ENCODE measurements at regions not wholly inside any gene's neighbourhood (a gene's known extent, or its start where the extent isn't known, plus 50 kb on each side); places are given as distances from the start of the nearest gene placed in this dataset.

GRCh38 chr1:60813071-60813470, 269.3 kb upstream of the NFIA start:
- ChIA-PET POLR2A (ENCODE audit: partially characterized antibody) (no interaction called here), CTCF (ENCODE audit: partially characterized antibody) (interaction anchor here (0.9 kb wide), 1 partner anchor 47 kb away, joined by 3 read pairs; no protein-coding TSS in a partner anchor)
- FAIRE-seq (no peak), DNase-seq (ENCODE audit: low read depth in 1 of 2, low spot score in 2 of 2) (no peak)
- Histone ChIP-seq H2BK12ac (ENCODE audit: low read depth, low read length) (no peak overlapping the region), H3K14ac (ENCODE audit: insufficient read length) (no peak overlapping the region), H4K5ac (ENCODE audit: insufficient read length, low read depth, low read length) (no peak overlapping the region), H2BK5ac (ENCODE audit: low read depth, low read length) (no peak overlapping the region), H3K23me2 (ENCODE audit: low read depth, low read length) (no peaks in the 10 kb centered on the region), H2BK120ac (replicated peaks; ENCODE audit: low read depth, low read length) (no peak overlapping the region), H2AK5ac (ENCODE audit: low read depth, low read length) (no peak overlapping the region), H3K56ac (replicated peaks; ENCODE audit: insufficient read length, low read depth, low read length) (no peak overlapping the region), H3K9ac (replicated peaks in 1 of 4; ENCODE audit: extremely low read depth in 1 of 4, low read depth in 3 of 4, low read length in 3 of 4) (no peak overlapping the region), H4K8ac (ENCODE audit: extremely low read depth, insufficient read depth, low read length) (no peak overlapping the region), H2BK15ac (ENCODE audit: low read length) (no peak overlapping the region), H3K4ac (replicated peaks; ENCODE audit: insufficient read length, low read depth, low read length) (no peak overlapping the region), H3K18ac (ENCODE audit: extremely low read depth, low read length) (no peak overlapping the region), H3K4me2 (ENCODE audit: insufficient read depth in 1 of 2, low read depth in 2 of 2, low read length in 2 of 2) (no peak overlapping the region), H3K4me1 (replicated peaks in 1 of 4; ENCODE audit: control insufficient read depth in 3 of 4, insufficient read depth in 4 of 4, low read length in 3 of 4) (no peaks in the 10 kb centered on the region), H3K79me2 (ENCODE audit: control insufficient read depth in 1 of 2, insufficient read depth in 2 of 2, low read length in 2 of 2) (no peaks in the 10 kb centered on the region), H3K79me1 (ENCODE audit: low read depth, low read length) (no peaks in the 10 kb centered on the region), H2BK20ac (ENCODE audit: low read length) (no peak overlapping the region), H3K9me3 (ENCODE audit: insufficient read depth in 2 of 2, low read depth in 1 of 2, low read length in 1 of 2) (no peaks in the 10 kb centered on the region), H3K36me3 (ENCODE audit: control insufficient read depth in 2 of 4, insufficient read depth in 4 of 4, low read length in 3 of 4) (no peaks in the 10 kb centered on the region), H3K4me3 (ENCODE audit: extremely low read depth in 1 of 4, insufficient read depth in 2 of 4, low read depth in 3 of 4, low read length in 4 of 4) (no peak overlapping the region), H4K91ac (replicated peaks; ENCODE audit: insufficient read length, low read length) (no peak overlapping the region), H4K20me1 (replicated peaks in 1 of 2; ENCODE audit: control insufficient read depth in 1 of 2, insufficient read depth in 2 of 2, low read length in 2 of 2) (no peaks in the 10 kb centered on the region), H3K27me3 (replicated peaks in 1 of 4; ENCODE audit: control insufficient read depth in 3 of 4, extremely low read depth in 1 of 4, insufficient read depth in 3 of 4, low read length in 3 of 4) (no peaks in the 10 kb centered on the region), H3K27ac (ENCODE audit: low read depth, low read length) (no peak overlapping the region), H3K23ac (ENCODE audit: insufficient read length) (no peak overlapping the region), H2AFZ (ENCODE audit: low read length) (no peak overlapping the region)
- 92% methylated on average over 3 of the region's 3 CpGs; no CpG with 5 or more reads in 1 of the 2 experiments for WGBS, 2 experiments (ENCODE audit: extremely low coverage in 1 of 2, insufficient coverage in 1 of 2, insufficient read length in 1 of 2, insufficient replicate concordance in 2 of 2, low coverage in 1 of 2, low lambda C conversion rate in 2 of 2, missing lambda C conversion rate in 1 of 2)
- TF ChIP-seq EP300 (IDR thresholded peaks at IDR 0.05; ENCODE audit: borderline replicate concordance in 1 of 2, low read depth in 2 of 2, low read length in 2 of 2) (no peak), KDM1A (IDR thresholded peaks at IDR 0.05; ENCODE audit: borderline replicate concordance, low read length) (no peak), RAD21 (IDR thresholded peaks at IDR 0.05 in 1 of 2, conservative IDR thresholded peaks at IDR 0.05 in 1 of 2; ENCODE audit: low read depth in 2 of 2, low read length in 2 of 2) (no peak), RXRA (IDR thresholded peaks at IDR 0.05; ENCODE audit: insufficient read depth, low read depth, low read length) (no peak), GTF2F1 (IDR thresholded peaks at IDR 0.05; ENCODE audit: borderline replicate concordance, low read depth, low read length) (no peak), TAF7 (optimal IDR thresholded peaks at IDR 0.05; ENCODE audit: borderline replicate concordance, low read depth, low read length) (no peak), EZH2 (IDR thresholded peaks at IDR 0.05; ENCODE audit: low read depth, low read length, severe bottlenecking) (no peak), RFX5 (IDR thresholded peaks at IDR 0.05; ENCODE audit: borderline replicate concordance, low read depth, low read length) (no peak), NRF1 (IDR thresholded peaks at IDR 0.05; ENCODE audit: low read depth, low read length) (no peak), BCL11A (IDR thresholded peaks at IDR 0.05; ENCODE audit: low read depth in 2 of 2, low read length in 2 of 2) (no peak), E2F6 (IDR thresholded peaks at IDR 0.05) (no peak), ASH2L (IDR thresholded peaks at IDR 0.05; ENCODE audit: low read length) (no peak)
